ENCODE measurements at regions not wholly inside any gene's neighbourhood (a gene's known extent, or its start where the extent isn't known, plus 50 kb on each side); places are given as distances from the start of the nearest gene placed in this dataset.
"Not testable (repeated sequence)": the region's sequence is repeated elsewhere in the genome, so short reads cannot be mapped to it uniquely, and the experiment has no call there.

- not testable (repeated sequence) for DNase-seq
These were observed 114.5 kb downstream of the GATA6 start for GRCh38 chr18:22283855-22284254.

- no peak for DNase-seq
These were observed 114.0 kb downstream of the GATA6 start for GRCh38 chr18:22283397-22283796.

- no peak for DNase-seq
These were observed 113.7 kb downstream of the GATA6 start for GRCh38 chr18:22283116-22283395.

GRCh38 chr18:22282311-22283115 is 113.1 kb downstream of the GATA6 start:
- peak; percentile 47 to 67 for DNase-seq

GRCh38 chr18:22280453-22280750 is 111.0 kb downstream of the GATA6 start:
- no peak for DNase-seq

GRCh38 chr18:22279741-22280452 is 110.5 kb downstream of the GATA6 start:
- DNase-seq: no peak

- no peak for DNase-seq
These were observed 109.4 kb downstream of the GATA6 start for GRCh38 chr18:22278798-22279197.

GRCh38 chr18:22277758-22278157 is 108.4 kb downstream of the GATA6 start:
- no peak for DNase-seq

GRCh38 chr18:22276334-22276713 is 106.9 kb downstream of the GATA6 start:
- DNase-seq: no peak

- DNase-seq: no peak
These were observed 106.4 kb downstream of the GATA6 start for GRCh38 chr18:22275706-22276333.

- no peak for DNase-seq
These were observed 104.0 kb downstream of the GATA6 start for GRCh38 chr18:22273101-22274039.

- DNase-seq: no peak
These were observed 102.9 kb downstream of the GATA6 start for GRCh38 chr18:22272242-22272641.

GRCh38 chr18:22271030-22271429 is 101.6 kb downstream of the GATA6 start:
- DNase-seq: no peak

- no peak for DNase-seq
These were observed 99.3 kb downstream of the GATA6 start for GRCh38 chr18:22268641-22269128.

GRCh38 chr18:22267697-22268096 is 98.3 kb downstream of the GATA6 start:
- DNase-seq: no peak

GRCh38 chr18:22267225-22267624 is 97.8 kb downstream of the GATA6 start:
- DNase-seq: no peak

GRCh38 chr18:22265838-22266237 is 96.4 kb downstream of the GATA6 start:
- DNase-seq: no peak

GRCh38 chr18:22260208-22260820 is 90.9 kb downstream of the GATA6 start:
- DNase-seq: peak in 1 of 2 donors; percentile 33

- DNase-seq: no peak
These were observed 87.7 kb downstream of the GATA6 start for GRCh38 chr18:22257022-22257543.

GRCh38 chr18:22254088-22254487 is 84.7 kb downstream of the GATA6 start:
- DNase-seq: no peak

- DNase-seq: no peak
These were observed 84.3 kb downstream of the GATA6 start for GRCh38 chr18:22253676-22254075.

GRCh38 chr18:22253156-22253555 is 83.8 kb downstream of the GATA6 start:
- no peak for DNase-seq
